Loucy (cell line): ENCODE measurements at regions not wholly inside any gene's neighbourhood (a gene's known extent, or its start where the extent isn't known, plus 50 kb on each side); places are given as distances from the start of the nearest gene placed in this dataset.

Source experiments
- H2AFZ ChIP-seq: fragments of 200-600 bp; sonication (generic); 2 replicates; pipeline ENCODE4 v1.6.0; 2016; ENCODE audit warnings: antibody characterized with exemption, mild to moderate bottlenecking, low read length, moderate library complexity
- H3F3A ChIP-seq: fragments of 200-600 bp; 2 replicates; pipeline ENCODE4 v1.6.0; 2016; ENCODE audit warnings: antibody characterized with exemption, low read depth, mild to moderate bottlenecking
- H3K27me3 ChIP-seq: fragments of 200-600 bp; sonication (generic); 2 replicates; pipeline ENCODE4 v1.6.1; 2014; ENCODE audit warnings: low read length, mild to moderate bottlenecking; ENCODE audit not compliant: insufficient read depth, poor library complexity, severe bottlenecking
- H3K36me3 ChIP-seq: fragments of 200-600 bp; sonication (generic); 2 replicates; pipeline ENCODE4 v1.6.1; 2016; ENCODE audit warnings: low read length; ENCODE audit not compliant: insufficient read depth
- H3K4me1 ChIP-seq: fragments of 200-600 bp; sonication (generic); 2 replicates; pipeline ENCODE4 v1.5.1; 2014; ENCODE audit warnings: low read length, mild to moderate bottlenecking; ENCODE audit not compliant: insufficient read depth, poor library complexity, severe bottlenecking
- H3K4me2 ChIP-seq: fragments of 200-600 bp; sonication (generic); 2 replicates; pipeline ENCODE4 v1.6.0; 2014; ENCODE audit warnings: antibody characterized with exemption, low read length, low read depth, mild to moderate bottlenecking; ENCODE audit not compliant: poor library complexity, severe bottlenecking
- H3K4me3 ChIP-seq: fragments of 200-600 bp; sonication (generic); 2 replicates; pipeline ENCODE4 v1.5.1; 2014; ENCODE audit warnings: low read length, mild to moderate bottlenecking, mixed read lengths; ENCODE audit not compliant: poor library complexity, severe bottlenecking
- H3K79me2 ChIP-seq: fragments of 200-600 bp; sonication (generic); 2 replicates; pipeline ENCODE4 v1.6.1; 2014; ENCODE audit warnings: low read length; ENCODE audit not compliant: insufficient read depth
- H3K9ac ChIP-seq: fragments of 200-600 bp; sonication (generic); 2 replicates; pipeline ENCODE4 v1.6.0; 2014; ENCODE audit warnings: mild to moderate bottlenecking, low read depth, low read length, moderate library complexity; ENCODE audit not compliant: poor library complexity, severe bottlenecking
- H3K9me2 ChIP-seq: fragments of 200-600 bp; sonication (generic); replicated peaks from 2 replicates; pipeline ENCODE4 v1.6.1; 2016; ENCODE audit warnings: low read depth, low read length, mixed read lengths
- H3K9me3 ChIP-seq: fragments of 200-600 bp; sonication (generic); 2 replicates; pipeline ENCODE4 v1.6.1; 2014; ENCODE audit warnings: mild to moderate bottlenecking, antibody characterized with exemption, low read length, low read depth; ENCODE audit not compliant: insufficient read depth
- H4K20me1 ChIP-seq: fragments of 200-600 bp; sonication (generic); 2 replicates; pipeline ENCODE4 v1.6.0; 2014; ENCODE audit warnings: antibody characterized with exemption, low read length, mild to moderate bottlenecking; ENCODE audit not compliant: insufficient read depth, poor library complexity, severe bottlenecking
- EZH2phosphoT487 ChIP-seq: fragments of 200-600 bp; IDR thresholded peaks from 2 replicates; pipeline ENCODE4 v1.6.1; 2018; ENCODE audit warnings: antibody characterized with exemption, mild to moderate bottlenecking, moderate library complexity, borderline replicate concordance
- TF ChIP-seq, protein P1 (sequence below): fragments of 200-600 bp; sonication (generic); conservative IDR thresholded peaks from 2 replicates; pipeline ENCODE4 v1.5.1; 2014; ENCODE audit warnings: mild to moderate bottlenecking, antibody characterized with exemption, low read length

DNA sequence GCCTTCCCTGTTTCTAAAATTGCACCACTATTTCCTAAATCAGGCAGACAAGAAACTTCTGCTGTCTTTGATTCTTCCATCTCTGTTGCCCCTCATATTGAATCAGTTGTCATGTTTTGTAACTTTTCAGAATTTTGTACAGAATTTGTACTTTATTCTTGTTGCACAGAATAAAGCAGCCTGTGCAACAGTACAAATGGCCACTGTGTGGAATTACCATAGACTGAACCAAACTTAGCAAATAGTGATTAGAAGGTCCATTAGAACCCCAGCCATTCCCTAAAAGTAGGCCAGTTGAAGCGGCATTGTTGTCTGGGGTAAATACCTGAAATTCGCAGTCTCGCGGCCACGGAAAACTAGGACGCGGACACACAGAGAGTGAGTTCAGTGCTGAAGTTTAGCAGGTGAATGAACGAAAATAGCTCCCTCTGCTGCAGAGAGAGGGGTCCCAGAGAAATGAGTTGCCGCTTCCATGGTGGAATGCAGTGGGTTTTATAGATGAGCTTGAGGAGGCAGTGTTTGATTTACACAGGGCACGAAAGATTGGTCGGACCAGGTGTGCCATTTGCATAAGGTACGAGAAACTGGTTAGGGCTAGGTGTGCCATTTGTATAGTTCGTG is 71.8 kb downstream of the C4orf33 start:
- no peak overlapping the region for H3K4me2 ChIP-seq
- no peak overlapping the region for H3K9ac ChIP-seq
- no peaks in the 10 kb centered on the region for H3K36me3 ChIP-seq
- H4K20me1 ChIP-seq, result no peaks in the 10 kb centered on the region
- TF ChIP-seq EZH2phosphoT487, result no peak
- TF ChIP-seq, protein P1, sequence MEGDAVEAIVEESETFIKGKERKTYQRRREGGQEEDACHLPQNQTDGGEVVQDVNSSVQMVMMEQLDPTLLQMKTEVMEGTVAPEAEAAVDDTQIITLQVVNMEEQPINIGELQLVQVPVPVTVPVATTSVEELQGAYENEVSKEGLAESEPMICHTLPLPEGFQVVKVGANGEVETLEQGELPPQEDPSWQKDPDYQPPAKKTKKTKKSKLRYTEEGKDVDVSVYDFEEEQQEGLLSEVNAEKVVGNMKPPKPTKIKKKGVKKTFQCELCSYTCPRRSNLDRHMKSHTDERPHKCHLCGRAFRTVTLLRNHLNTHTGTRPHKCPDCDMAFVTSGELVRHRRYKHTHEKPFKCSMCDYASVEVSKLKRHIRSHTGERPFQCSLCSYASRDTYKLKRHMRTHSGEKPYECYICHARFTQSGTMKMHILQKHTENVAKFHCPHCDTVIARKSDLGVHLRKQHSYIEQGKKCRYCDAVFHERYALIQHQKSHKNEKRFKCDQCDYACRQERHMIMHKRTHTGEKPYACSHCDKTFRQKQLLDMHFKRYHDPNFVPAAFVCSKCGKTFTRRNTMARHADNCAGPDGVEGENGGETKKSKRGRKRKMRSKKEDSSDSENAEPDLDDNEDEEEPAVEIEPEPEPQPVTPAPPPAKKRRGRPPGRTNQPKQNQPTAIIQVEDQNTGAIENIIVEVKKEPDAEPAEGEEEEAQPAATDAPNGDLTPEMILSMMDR, result 0 out of 2 replicates have a peak, but pooled peaks have one; percentile 10
- no peak overlapping the region for H3K4me3 ChIP-seq
- no peak overlapping the region for H2AFZ ChIP-seq
- 0 out of 2 replicates have a peak, but pooled peaks cover 4% of the 10 kb centered on the region for H3K9me2 ChIP-seq
- H3K79me2 ChIP-seq, result no peaks in the 10 kb centered on the region
- no peaks in the 10 kb centered on the region for H3K4me1 ChIP-seq
- H3F3A ChIP-seq, result no peaks in the 10 kb centered on the region
- no peaks in the 10 kb centered on the region for H3K27me3 ChIP-seq
- no peaks in the 10 kb centered on the region for H3K9me3 ChIP-seq

DNA sequence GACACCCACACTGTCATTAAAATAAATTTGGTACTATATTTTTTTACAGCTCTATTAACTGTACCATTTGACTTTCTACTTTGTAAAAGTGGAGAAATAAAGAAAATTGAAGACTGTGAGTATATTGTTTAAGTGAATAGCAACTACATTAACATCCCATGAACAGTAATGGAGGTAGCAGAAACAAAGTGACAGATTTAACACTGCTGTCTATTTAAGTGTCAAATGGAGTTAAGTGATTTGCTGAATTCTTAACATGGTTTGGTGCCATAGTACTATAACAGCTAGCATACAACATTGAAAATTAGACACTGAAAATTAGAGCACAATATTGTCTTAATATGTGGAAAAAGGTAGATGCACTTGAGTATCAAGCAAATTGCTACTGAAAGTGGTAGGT is 76.2 kb downstream of the C4orf33 start:
- no peaks in the 10 kb centered on the region for H3K27me3 ChIP-seq
- H2AFZ ChIP-seq, result no peak overlapping the region
- H3K36me3 ChIP-seq, result no peaks in the 10 kb centered on the region
- no peak overlapping the region for H3K4me2 ChIP-seq
- no peaks in the 10 kb centered on the region for H3K4me1 ChIP-seq
- H3F3A ChIP-seq, result no peaks in the 10 kb centered on the region
- H4K20me1 ChIP-seq, result no peaks in the 10 kb centered on the region
- H3K9me2 ChIP-seq, result no peaks in the 10 kb centered on the region
- H3K9me3 ChIP-seq, result no peaks in the 10 kb centered on the region
- no peak overlapping the region for H3K4me3 ChIP-seq
- no peaks in the 10 kb centered on the region for H3K79me2 ChIP-seq
- TF ChIP-seq EZH2phosphoT487, result no peak
- TF ChIP-seq, protein P1, result no peak
- H3K9ac ChIP-seq, result no peak overlapping the region

DNA sequence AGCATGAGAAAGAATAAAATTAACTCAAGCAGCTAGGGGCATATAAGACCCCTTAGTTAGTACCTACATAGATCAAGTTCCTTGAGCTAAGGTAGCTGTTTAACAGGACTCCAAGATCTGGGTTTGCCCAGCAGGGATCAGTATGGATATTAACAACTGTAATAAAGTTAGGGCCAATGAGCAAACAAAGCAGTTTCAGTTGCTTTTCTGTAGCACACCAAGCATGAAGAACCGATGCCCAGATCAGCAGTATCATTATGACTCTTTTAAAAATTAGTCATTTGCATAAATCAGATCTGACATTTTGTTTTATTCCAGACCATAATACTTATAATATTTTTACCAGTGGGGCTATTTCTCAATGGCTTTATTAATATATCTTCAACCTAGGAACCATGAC is 80.9 kb downstream of the C4orf33 start:
- no peak overlapping the region for H3K4me2 ChIP-seq
- no peaks in the 10 kb centered on the region for H3F3A ChIP-seq

More for the DNA sequence above, 80.9 kb downstream of the C4orf33 start:
- H3K9me3 ChIP-seq, result no peaks in the 10 kb centered on the region
- no peak overlapping the region for H3K4me3 ChIP-seq
- TF ChIP-seq, protein P1, result no peak
- no peak for TF ChIP-seq EZH2phosphoT487
- no peaks in the 10 kb centered on the region for H3K36me3 ChIP-seq
- H2AFZ ChIP-seq, result no peak overlapping the region
- no peaks in the 10 kb centered on the region for H3K79me2 ChIP-seq
- no peak overlapping the region for H3K9ac ChIP-seq
- H3K4me1 ChIP-seq, result no peaks in the 10 kb centered on the region
- H3K9me2 ChIP-seq, result no peaks in the 10 kb centered on the region
- no peaks in the 10 kb centered on the region for H3K27me3 ChIP-seq
- no peaks in the 10 kb centered on the region for H4K20me1 ChIP-seq
